T-helper 2 cell treated with Interferon-gamma antibody and Interleukin-4, amounts not matched to agents 5 μg/mL and 100 μg/mL, for 36 hours (primary cell): ENCODE measurements at regions not wholly inside any gene's neighbourhood (a gene's known extent, or its start where the extent isn't known, plus 50 kb on each side); places are given as distances from the start of the nearest gene placed in this dataset.
"Not testable (repeated sequence)": the region's sequence is repeated elsewhere in the genome, so short reads cannot be mapped to it uniquely, and the experiment has no call there.

Source experiments
- DNase-seq: peaks from one replicate; pipeline ENCODE4 v3.0.0; 2021; ENCODE audit warnings: low spot score
- H3K27ac Mint-ChIP-seq: one replicate; pipeline ENCODE4 v1.8.0; 2021; ENCODE audit warnings: mild to moderate bottlenecking, mixed read lengths
- H3K27me3 Mint-ChIP-seq: one replicate; pipeline ENCODE4 v1.8.0; 2021; ENCODE audit warnings: low read depth, mixed read lengths
- H3K36me3 Mint-ChIP-seq: one replicate; pipeline ENCODE4 v1.8.0; 2021; ENCODE audit warnings: low read depth, mixed read lengths
- H3K4me1 Mint-ChIP-seq: one replicate; pipeline ENCODE4 v1.8.0; 2021; ENCODE audit warnings: low read depth, mixed read lengths
- H3K4me3 Mint-ChIP-seq: one replicate; pipeline ENCODE4 v1.8.0; 2022; ENCODE audit warnings: mild to moderate bottlenecking, moderate library complexity, mixed read lengths
- H3K9me3 Mint-ChIP-seq: one replicate; pipeline ENCODE4 v1.8.0; 2021; ENCODE audit warnings: mixed read lengths

DNA sequence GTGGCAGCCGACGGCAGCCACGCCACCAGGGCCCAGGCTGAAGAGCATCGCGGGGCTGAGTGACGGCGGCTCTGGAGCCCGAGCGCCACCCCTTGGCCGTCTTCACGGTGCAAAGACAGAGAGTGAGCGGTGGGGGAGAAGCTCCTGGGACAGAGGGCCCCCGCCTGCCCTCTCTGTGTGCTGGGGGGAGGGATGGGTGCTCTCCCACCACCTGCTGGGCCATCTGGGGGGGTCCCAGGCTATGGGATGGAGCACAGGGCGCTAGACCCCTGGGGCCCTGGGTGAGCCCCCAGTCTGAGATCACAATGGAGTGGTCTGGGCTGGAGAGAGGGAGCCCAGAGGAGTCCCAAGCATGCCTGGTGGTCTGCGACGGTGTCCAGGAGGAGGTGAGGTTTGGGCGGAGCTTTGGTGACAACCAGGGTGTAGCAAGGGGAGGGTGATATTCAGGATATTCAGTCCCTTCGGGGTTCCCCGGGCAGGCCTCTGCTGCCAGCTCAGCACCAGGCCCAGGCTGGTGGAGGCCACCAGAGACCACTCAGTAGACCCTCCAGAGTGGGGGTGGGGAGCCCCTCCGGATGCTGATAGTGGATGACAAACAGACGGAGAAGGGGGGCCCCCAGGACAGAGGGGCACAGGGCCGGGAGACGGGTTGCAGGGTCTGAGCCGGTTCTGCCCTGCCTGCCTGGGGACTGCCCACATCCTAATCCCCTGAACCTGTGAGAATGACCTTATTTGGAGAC lies 78.1 kb upstream of the PRR5 start:
- Mint-ChIP-seq H3K4me1 (peaks cover 6% of the 10 kb centered on the region), H3K36me3 (no peaks in the 10 kb centered on the region), H3K4me3 (no peak overlapping the region), H3K27ac (peak overlapping the region; percentile 12), H3K27me3 (no peaks in the 10 kb centered on the region), H3K9me3 (no peaks in the 10 kb centered on the region)
- no peak for DNase-seq

DNA sequence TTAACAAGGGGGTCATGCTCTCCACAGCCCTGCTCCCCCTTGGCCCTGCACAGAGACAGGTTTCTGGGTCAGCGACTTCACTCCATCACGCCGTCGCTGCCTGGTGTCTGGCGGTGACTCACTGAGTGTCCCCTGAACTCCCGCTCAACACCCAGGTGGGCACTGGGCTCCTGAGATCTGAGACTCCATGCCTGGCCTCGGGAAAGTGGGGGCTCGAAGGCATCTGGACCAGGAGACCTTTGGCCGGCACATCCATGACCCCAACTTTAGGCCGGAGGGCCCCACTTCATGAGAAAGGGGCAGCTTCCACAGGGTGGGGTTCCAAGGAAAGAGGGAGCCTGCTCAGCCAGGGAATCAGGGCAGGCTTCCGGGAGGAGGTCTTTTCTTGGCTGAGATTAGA lies 79.3 kb upstream of the PRR5 start:
- H3K27ac Mint-ChIP-seq, result peak overlapping the region; percentile 28
- peaks cover 6% of the 10 kb centered on the region for H3K4me1 Mint-ChIP-seq
- no peak overlapping the region for H3K4me3 Mint-ChIP-seq
- DNase-seq, result no peak
- H3K36me3 Mint-ChIP-seq, result no peaks in the 10 kb centered on the region
- H3K9me3 Mint-ChIP-seq, result no peaks in the 10 kb centered on the region
- H3K27me3 Mint-ChIP-seq, result no peaks in the 10 kb centered on the region

DNA sequence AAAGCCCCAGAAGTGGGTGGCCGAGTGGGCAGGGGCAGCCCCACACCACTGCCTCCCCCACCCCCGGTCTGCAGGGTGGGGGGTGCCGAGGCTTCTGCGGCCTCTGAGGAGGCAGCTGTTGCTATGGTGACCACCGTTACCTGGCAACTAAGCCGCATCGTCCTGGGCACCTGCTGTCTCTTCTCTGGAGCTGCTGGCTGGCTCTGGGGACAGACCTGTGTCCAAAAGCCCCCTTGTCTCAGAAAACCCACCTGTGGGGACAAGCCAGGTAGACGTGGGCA lies 79.9 kb upstream of the PRR5 start:
- no peaks in the 10 kb centered on the region for H3K36me3 Mint-ChIP-seq

DNA sequence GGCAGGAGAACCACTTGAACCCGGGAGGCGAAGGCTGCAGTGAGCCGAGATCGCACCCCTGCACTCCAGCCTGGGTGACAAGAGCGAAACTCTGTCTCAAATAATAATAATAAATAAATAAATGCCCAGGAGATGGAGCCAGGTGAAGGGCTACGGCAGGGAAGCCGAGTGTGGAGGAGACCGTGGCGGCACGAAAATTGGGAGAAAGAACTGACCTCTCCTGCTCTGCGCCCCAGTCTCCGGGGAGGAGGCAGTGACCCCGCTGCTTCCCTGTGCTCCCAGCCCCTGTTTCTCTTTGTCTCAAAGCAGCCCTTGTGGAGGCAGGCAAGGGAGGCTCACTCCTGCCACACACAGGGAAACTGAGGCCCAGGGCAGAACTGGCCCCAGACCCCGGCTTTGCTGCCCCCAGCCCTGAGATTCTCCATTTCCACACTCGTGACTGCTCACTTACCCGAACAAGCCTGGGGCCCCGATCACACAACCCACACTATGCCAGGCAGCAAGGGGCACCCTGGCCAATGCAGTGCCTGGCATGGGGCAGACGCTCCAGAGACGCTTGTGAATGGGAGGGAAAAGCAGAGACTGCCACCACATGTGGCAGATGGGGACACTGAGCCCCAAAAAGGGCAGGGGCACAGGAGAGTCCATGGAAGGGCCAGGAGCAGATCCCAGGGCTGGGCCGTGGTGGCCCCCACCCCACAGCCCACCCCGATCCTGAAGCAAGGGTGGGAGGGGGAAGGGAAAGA lies 80.4 kb upstream of the PRR5 start:
- no peak overlapping the region for H3K4me3 Mint-ChIP-seq
- no peaks in the 10 kb centered on the region for H3K36me3 Mint-ChIP-seq
- no peaks in the 10 kb centered on the region for H3K9me3 Mint-ChIP-seq
- H3K27ac Mint-ChIP-seq, result no peak overlapping the region
- DNase-seq, result no peak
- H3K27me3 Mint-ChIP-seq, result no peaks in the 10 kb centered on the region
- H3K4me1 Mint-ChIP-seq, result peaks cover 6% of the 10 kb centered on the region

More for the DNA sequence above, 79.9 kb upstream of the PRR5 start:
- H3K9me3 Mint-ChIP-seq, result no peaks in the 10 kb centered on the region
- H3K27me3 Mint-ChIP-seq, result no peaks in the 10 kb centered on the region
- H3K4me1 Mint-ChIP-seq, result peaks cover 6% of the 10 kb centered on the region
- no peak overlapping the region for H3K4me3 Mint-ChIP-seq
- no peak for DNase-seq
- no peak overlapping the region for H3K27ac Mint-ChIP-seq

DNA sequence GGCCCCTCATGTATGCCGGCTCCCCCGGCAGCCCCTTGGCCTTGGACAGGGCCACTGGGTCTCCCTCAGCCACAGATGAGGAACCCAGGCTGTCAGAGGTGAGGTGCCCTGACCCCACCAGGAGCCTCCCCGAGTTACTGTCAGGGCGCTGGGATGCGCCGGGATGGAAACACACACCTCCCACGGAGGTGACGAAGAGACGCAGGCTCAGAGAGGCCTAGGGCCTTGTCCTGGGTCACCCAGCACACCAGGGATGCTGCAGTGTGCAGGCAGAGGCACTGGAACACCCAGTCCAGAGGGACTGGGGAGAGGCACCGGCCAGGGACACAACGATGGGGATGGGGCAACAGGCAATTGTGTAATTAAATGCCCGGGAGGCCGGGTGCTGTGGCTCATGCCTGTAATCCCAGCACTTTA lies 81.2 kb upstream of the PRR5 start:
- Mint-ChIP-seq H3K4me1 (peaks cover 2% of the 10 kb centered on the region), H3K9me3 (no peaks in the 10 kb centered on the region), H3K27me3 (no peaks in the 10 kb centered on the region), H3K4me3 (no peak overlapping the region), H3K27ac (no peak overlapping the region), H3K36me3 (no peaks in the 10 kb centered on the region)
- no peak for DNase-seq

DNA sequence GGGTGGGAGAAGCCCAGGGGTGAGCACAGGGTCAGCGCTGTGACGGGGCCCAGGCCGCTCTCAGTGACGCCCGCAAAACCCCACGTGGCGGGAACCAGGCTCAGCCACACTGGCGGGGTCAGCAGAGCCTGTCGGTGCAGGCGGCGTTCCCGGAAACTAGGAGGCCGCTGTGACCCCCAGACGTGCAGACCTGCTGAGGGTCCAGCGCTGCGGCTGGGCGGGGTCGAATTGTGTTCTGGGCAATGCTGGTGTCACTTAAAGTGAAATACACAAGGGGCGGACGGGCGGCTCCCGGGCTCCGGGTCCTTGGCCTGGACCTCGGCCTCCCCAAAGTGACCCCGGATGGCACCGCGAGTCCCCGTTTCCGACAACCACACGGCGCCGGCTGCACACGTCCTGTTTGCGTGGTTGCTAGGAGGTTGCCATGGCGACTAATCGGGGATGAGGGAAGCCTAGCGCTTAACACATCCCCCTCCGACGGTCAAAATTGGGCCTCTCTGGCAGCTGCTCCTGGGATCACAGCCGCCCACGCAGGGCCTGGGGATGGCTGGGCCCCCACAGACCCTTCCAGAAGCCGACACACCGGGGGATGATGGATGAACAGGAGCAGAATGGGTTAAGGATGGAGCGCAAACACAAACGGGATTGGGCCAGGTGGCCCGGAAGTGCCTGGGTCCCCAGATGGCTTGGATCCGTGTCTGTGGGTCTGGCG lies 81.7 kb upstream of the PRR5 start:
- H3K9me3 Mint-ChIP-seq, result no peaks in the 10 kb centered on the region
- H3K36me3 Mint-ChIP-seq, result no peaks in the 10 kb centered on the region
- H3K4me1 Mint-ChIP-seq, result peaks cover 2% of the 10 kb centered on the region
- peak; percentile 63 for DNase-seq
- H3K4me3 Mint-ChIP-seq, result no peak overlapping the region
- H3K27ac Mint-ChIP-seq, result no peak overlapping the region
- H3K27me3 Mint-ChIP-seq, result no peaks in the 10 kb centered on the region

DNA sequence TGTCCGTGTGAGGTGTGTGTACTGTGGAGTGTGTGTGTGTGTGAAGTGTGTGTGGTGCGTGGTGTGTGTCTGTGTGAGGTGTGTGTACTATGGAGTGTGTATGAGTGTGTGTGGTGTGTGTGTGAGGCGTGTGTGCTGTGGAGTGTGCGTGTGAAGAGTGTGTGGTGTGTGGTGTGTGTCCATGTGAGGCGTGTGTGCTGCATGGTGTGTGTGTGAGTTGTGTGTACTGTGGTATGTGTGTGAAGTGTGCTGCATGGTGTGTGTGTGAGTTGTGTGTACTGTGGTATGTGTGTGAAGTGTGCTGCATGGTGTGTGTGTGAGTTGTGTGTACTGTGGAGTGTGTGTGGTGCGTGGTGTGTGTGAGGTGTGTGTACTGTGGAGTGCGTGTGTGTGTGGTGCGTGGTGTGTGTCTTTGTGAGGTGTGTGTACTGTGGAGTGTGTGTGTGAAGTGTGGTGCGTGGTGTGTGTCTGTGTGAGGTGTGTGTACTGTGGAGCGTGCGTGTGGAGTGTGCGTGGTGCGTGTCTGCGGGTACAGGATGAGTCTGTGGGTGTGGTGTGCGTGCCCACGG lies 82.4 kb upstream of the PRR5 start:
- not testable (repeated sequence) for H3K36me3 Mint-ChIP-seq, H3K27ac Mint-ChIP-seq, H3K4me1 Mint-ChIP-seq, H3K9me3 Mint-ChIP-seq, DNase-seq, H3K4me3 Mint-ChIP-seq, H3K27me3 Mint-ChIP-seq

DNA sequence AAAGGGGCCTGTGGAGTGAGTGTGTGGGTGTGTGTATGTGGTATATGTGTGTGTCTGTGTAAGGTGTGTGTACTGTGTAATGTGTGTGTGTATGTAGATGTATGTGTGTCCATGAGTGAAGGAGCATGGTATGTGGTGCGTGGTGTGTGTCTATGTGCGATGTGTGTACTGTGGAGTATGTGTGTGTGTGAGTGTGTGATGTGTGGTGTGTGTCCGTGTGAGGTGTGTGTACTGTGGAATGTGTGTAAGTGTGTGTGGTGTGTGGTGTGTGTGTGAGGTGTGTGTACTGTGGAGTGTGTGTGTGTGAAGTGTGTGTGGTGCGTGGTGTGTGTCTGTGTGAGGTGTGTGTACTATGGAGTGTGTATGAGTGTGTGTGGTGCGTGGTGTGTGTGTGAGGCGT lies 83.1 kb upstream of the PRR5 start:
- H3K4me3 Mint-ChIP-seq, H3K27ac Mint-ChIP-seq, DNase-seq, H3K27me3 Mint-ChIP-seq, H3K4me1 Mint-ChIP-seq, H3K36me3 Mint-ChIP-seq, H3K9me3 Mint-ChIP-seq: not testable (repeated sequence)

DNA sequence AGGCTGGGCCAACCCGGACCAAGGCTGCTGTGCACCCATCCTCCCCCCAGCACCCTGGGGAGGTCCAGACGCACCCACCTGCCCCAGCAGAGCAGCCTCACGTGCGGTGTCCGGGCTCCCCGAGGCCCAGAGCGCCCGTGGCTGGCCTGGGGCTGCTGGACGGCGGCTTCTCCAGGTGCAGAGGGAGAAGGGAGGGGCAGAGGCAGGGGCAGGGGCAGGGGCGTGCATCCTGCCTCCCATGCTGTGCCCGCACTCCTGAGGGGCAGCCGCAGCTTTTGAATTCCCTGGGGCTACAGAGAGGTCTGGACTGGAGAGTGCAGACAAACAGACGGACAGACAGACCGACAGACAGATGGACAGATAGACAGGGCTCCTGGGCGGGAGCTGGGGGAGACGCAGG lies 83.6 kb upstream of the PRR5 start:
- no peak for DNase-seq
- Mint-ChIP-seq H3K36me3 (no peaks in the 10 kb centered on the region), H3K4me3 (no peak overlapping the region), H3K9me3 (peaks cover 8% of the 10 kb centered on the region), H3K27ac (no peak overlapping the region), H3K27me3 (no peaks in the 10 kb centered on the region), H3K4me1 (peaks cover 2% of the 10 kb centered on the region)

DNA sequence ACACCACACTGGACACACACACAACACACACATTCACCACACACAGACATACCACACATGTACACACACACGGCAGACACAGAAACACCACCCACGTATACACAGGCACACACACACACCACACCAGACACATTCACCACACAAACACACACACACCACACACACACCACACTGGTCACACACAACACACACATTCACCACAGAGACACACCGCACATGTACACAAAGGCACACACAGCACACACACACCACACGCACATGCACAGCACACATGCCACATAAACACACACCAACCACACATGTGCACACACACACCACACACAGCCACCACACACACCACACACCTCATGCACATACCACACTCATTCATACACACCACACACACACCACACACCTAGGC lies 84.2 kb upstream of the PRR5 start:
- Mint-ChIP-seq H3K27ac (no peak overlapping the region), H3K36me3 (no peaks in the 10 kb centered on the region), H3K4me3 (no peak overlapping the region), H3K4me1 (peaks cover 2% of the 10 kb centered on the region), H3K9me3 (peaks cover 8% of the 10 kb centered on the region), H3K27me3 (no peaks in the 10 kb centered on the region)
- DNase-seq, result no peak

DNA sequence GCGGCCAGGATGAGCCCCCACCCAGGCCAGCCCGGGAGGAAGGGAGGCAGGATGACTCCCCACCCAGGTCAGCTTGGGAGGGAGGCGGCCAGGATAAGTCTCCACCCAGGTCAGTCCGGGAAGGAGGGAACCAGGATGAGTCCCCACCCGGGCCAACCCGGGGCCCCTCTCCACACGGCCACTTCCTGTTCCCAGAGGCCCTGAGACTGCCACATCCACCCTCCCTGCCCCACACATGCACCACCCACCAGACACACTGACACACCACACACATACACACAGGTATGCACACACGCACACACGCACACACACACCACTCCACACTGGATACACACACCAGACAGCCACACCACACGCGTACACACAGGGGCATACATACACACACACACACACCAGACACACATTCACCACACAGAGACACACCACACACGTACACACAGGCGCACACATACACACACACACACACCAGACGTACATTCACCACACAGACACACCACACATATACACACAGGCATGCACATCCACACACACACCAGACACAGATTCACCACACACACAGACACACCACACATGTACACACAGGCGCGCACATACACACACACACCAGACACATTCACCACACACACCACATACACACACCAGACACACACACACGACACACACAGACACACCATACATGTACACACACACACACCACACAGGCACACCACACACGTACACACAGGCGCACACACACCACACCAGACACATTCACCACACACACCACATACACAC lies 84.9 kb upstream of the PRR5 start:
- H3K4me3 Mint-ChIP-seq, result no peak overlapping the region
- no peak for DNase-seq
- no peaks in the 10 kb centered on the region for H3K36me3 Mint-ChIP-seq
- H3K27me3 Mint-ChIP-seq, result no peaks in the 10 kb centered on the region
- H3K27ac Mint-ChIP-seq, result no peak overlapping the region
- H3K9me3 Mint-ChIP-seq, result peaks cover 8% of the 10 kb centered on the region
- H3K4me1 Mint-ChIP-seq, result peaks cover 2% of the 10 kb centered on the region

DNA sequence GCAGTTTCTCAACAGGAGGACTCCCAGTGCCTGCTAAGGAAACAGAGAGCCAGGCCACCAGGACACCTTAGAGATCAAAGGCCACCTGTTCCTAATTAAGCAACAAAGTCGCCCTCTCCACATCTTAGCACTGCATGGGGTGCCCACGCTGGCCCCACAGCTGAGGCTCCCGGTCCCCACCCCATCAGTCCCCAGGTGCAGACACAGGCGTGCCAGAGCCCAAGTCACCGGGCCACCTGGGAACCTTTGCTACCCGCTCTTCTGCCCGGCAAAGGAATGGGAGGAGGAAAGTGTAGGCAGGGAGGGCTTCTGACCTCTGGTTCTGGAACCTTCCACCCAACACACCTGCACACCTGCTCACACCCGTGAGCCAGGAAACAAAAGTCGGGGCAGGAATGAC lies 85.5 kb upstream of the PRR5 start:
- H3K9me3 Mint-ChIP-seq, result peaks cover 9% of the 10 kb centered on the region
- DNase-seq, result no peak
- H3K27me3 Mint-ChIP-seq, result no peaks in the 10 kb centered on the region
- H3K4me1 Mint-ChIP-seq, result peaks cover 2% of the 10 kb centered on the region
- no peaks in the 10 kb centered on the region for H3K36me3 Mint-ChIP-seq
- H3K27ac Mint-ChIP-seq, result no peak overlapping the region
- H3K4me3 Mint-ChIP-seq, result no peak overlapping the region

DNA sequence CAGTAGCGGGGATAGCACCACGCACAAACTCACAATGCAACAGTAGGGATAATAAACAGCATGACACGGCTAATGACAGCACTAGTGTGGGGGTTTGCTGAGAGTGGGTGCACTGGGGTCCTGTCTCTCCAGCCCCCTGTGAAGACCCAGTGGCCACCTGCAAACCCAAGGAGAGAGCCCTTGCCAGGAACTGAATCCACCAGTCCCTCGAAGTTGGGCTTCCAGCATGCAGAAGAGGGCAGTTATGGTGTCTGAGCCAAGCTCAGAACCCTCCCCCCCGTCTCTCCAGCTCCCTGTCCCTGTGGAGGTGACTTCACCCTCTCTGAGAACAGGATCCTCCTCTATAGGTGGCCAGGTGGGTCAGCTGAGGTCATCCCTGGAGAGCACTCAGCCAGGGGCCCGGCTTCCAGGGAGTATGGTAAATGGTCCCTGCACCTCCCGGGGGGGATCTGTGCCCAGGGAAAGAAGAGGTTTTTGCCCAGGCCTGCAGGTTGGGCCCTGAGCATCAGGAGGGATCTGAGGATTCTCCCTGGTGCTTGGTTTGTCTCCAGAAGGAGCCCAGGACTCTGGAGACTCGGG lies 86.3 kb upstream of the PRR5 start:
- Mint-ChIP-seq H3K9me3 (peaks cover 16% of the 10 kb centered on the region), H3K4me1 (peaks cover 2% of the 10 kb centered on the region), H3K4me3 (no peak overlapping the region), H3K27ac (no peak overlapping the region), H3K36me3 (peaks cover 2% of the 10 kb centered on the region), H3K27me3 (no peaks in the 10 kb centered on the region)
- no peak for DNase-seq
